ENCODE measurements at regions not wholly inside any gene's neighbourhood (a gene's known extent, or its start where the extent isn't known, plus 50 kb on each side); places are given as distances from the start of the nearest gene placed in this dataset.

- no peak for DNase-seq (ENCODE audit: low read depth, low spot score)
- Histone ChIP-seq H3K27ac (ENCODE audit: low read depth, low read length) (no peak overlapping the region), H3K27me3 (ENCODE audit: control insufficient read depth, insufficient read depth, low read length) (no peaks in the 10 kb centered on the region), H3K9me3 (ENCODE audit: control insufficient read depth, insufficient read depth, low read length) (no peaks in the 10 kb centered on the region), H3K4me3 (ENCODE audit: low read depth, low read length) (no peak overlapping the region)
- no peak for TF ChIP-seq CTCF (IDR thresholded peaks at IDR 0.05; ENCODE audit: low read depth, low read length)
- POLR2A ChIA-PET: no interaction called here
- CTCF ChIA-PET: interaction anchor here (0.8 kb wide), 1 partner anchor 529 kb away, joined by 3 read pairs; no protein-coding TSS in a partner anchor
Measured at GRCh38 chr6:121959501-121959900, 440.0 kb upstream of the HSF2 start.

GRCh38 chr6:121961619-121962125 lies 437.8 kb upstream of the HSF2 start:
- Histone ChIP-seq H3K27me3 (ENCODE audit: control insufficient read depth, insufficient read depth, low read length) (no peaks in the 10 kb centered on the region), H3K9me3 (ENCODE audit: control insufficient read depth, insufficient read depth, low read length) (no peaks in the 10 kb centered on the region), H3K27ac (ENCODE audit: low read depth, low read length) (no peak overlapping the region), H3K4me3 (ENCODE audit: low read depth, low read length) (no peak overlapping the region)
- CTCF ChIA-PET: no interaction called here
- TF ChIP-seq CTCF (IDR thresholded peaks at IDR 0.05; ENCODE audit: low read depth, low read length): no peak
- POLR2A ChIA-PET: no interaction called here
- no peak for DNase-seq (ENCODE audit: low read depth, low spot score)

- H3K27me3 ChIP-seq (ENCODE audit: control insufficient read depth, insufficient read depth, low read length): no peaks in the 10 kb centered on the region
- no peak for TF ChIP-seq CTCF (IDR thresholded peaks at IDR 0.05; ENCODE audit: low read depth, low read length)
- ChIA-PET POLR2A (no interaction called here), CTCF (no interaction called here)
- no peaks in the 10 kb centered on the region for H3K9me3 ChIP-seq (ENCODE audit: control insufficient read depth, insufficient read depth, low read length)
- H3K27ac ChIP-seq (ENCODE audit: low read depth, low read length): no peak overlapping the region
- no peak overlapping the region for H3K4me3 ChIP-seq (ENCODE audit: low read depth, low read length)
- DNase-seq (ENCODE audit: low read depth, low spot score): no peak
Measured at GRCh38 chr6:121963826-121964225, 435.6 kb upstream of the HSF2 start.

GRCh38 chr6:121965739-121966138 lies 433.7 kb upstream of the HSF2 start:
- ChIA-PET POLR2A (no interaction called here), CTCF (no interaction called here)
- no peak for TF ChIP-seq CTCF (IDR thresholded peaks at IDR 0.05; ENCODE audit: low read depth, low read length)
- no peak overlapping the region for H3K27ac ChIP-seq (ENCODE audit: low read depth, low read length)
- H3K9me3 ChIP-seq (ENCODE audit: control insufficient read depth, insufficient read depth, low read length): no peaks in the 10 kb centered on the region
- H3K4me3 ChIP-seq (ENCODE audit: low read depth, low read length): no peak overlapping the region
- no peaks in the 10 kb centered on the region for H3K27me3 ChIP-seq (ENCODE audit: control insufficient read depth, insufficient read depth, low read length)
- no peak for DNase-seq (ENCODE audit: low read depth, low spot score)

- Histone ChIP-seq H3K9me3 (ENCODE audit: control insufficient read depth, insufficient read depth, low read length) (no peaks in the 10 kb centered on the region), H3K27me3 (ENCODE audit: control insufficient read depth, insufficient read depth, low read length) (no peaks in the 10 kb centered on the region), H3K27ac (ENCODE audit: low read depth, low read length) (no peak overlapping the region), H3K4me3 (ENCODE audit: low read depth, low read length) (no peak overlapping the region)
- POLR2A ChIA-PET: interaction anchor here (0.5 kb wide), 1 partner anchor 1853 kb away, joined by 4 read pairs; no protein-coding TSS in a partner anchor
- no peak for DNase-seq (ENCODE audit: low read depth, low spot score)
- TF ChIP-seq CTCF (IDR thresholded peaks at IDR 0.05; ENCODE audit: low read depth, low read length): no peak
- CTCF ChIA-PET: no interaction called here
Measured at GRCh38 chr6:121967631-121968030, 431.8 kb upstream of the HSF2 start.

Measured in AG04450 (cell line).